Adrenal gland (tissue), 9 donors: ENCODE measurements at regions not wholly inside any gene's neighbourhood (a gene's known extent, or its start where the extent isn't known, plus 50 kb on each side); places are given as distances from the start of the nearest gene placed in this dataset.
"Not testable (repeated sequence)": the region's sequence is repeated elsewhere in the genome, so short reads cannot be mapped to it uniquely, and the experiment has no call there.

ENCODE experiments used
- DNase-seq, 7 donors: peaks; one replicate each; pipeline ENCODE4 v3.0.0-alpha.2; 2019 to 2020
- H3K27ac ChIP-seq, 5 donors: fragments of 200-600 bp; sonication (generic) in 4 of 5; 1 replicate in 3 of 5; 2 replicates in 2 of 5; pipeline versions ENCODE4 v1.5.1 to v1.8.0; 2016 to 2020; ENCODE audit warnings: mild to moderate bottlenecking in 1 of 5
- H3K27me3 ChIP-seq: fragments of 200-600 bp; 2 replicates; pipeline ENCODE4 v1.8.0; 2021
- H3K36me3 ChIP-seq, 2 donors: fragments of 200-600 bp; replicated peaks in 1 of 2; 1 replicate in 1 of 2; 2 replicates in 1 of 2; pipeline versions ENCODE4 v1.5.1 to v1.8.0; 2018 to 2022
- H3K4me1 ChIP-seq, 2 donors: fragments of 200-600 bp; replicated peaks in 1 of 2; 1 replicate in 1 of 2; 2 replicates in 1 of 2; pipeline versions ENCODE4 v1.5.1 to v1.8.0; 2018 to 2021
- H3K4me3 ChIP-seq, 4 donors: fragments of 200-600 bp; sonication (generic) in 3 of 4; one replicate each; pipeline ENCODE4 v1.5.1; 2016 to 2018
- H3K9me3 ChIP-seq, 3 donors: fragments of 200-600 bp; sonication (generic) in 1 of 3; replicated peaks in 1 of 3; 1 replicate in 2 of 3; 2 replicates in 1 of 3; pipeline versions ENCODE4 v1.5.1 to v1.8.0; 2016 to 2021
- CTCF ChIP-seq, 6 experiments: fragments of 450-650 bp in 4 of 6; fragments of 200-600 bp in 2 of 6; sonication (generic) in 1 of 6; IDR thresholded peaks; 1 replicate in 5 of 6; 2 replicates in 1 of 6; pipeline versions ENCODE4 v1.5.1 to v1.8.0; 2016 to 2021; ENCODE audit warnings: antibody characterized with exemption in 6 of 6, mild to moderate bottlenecking in 2 of 6, moderate library complexity in 1 of 6
- POLR2A ChIP-seq, 2 donors: fragments of 450-650 bp; IDR thresholded peaks; one replicate each; pipeline ENCODE4 v1.6.1; 2017; ENCODE audit warnings: antibody characterized with exemption in 2 of 2, mild to moderate bottlenecking in 2 of 2, moderate library complexity in 1 of 2
- WGBS, 4 donors: extraction: QIAGEN DNeasy Blood & Tissue Kit in 2 of 4; methylation state at CpG; one replicate each; pipeline versions ENCODE4 v1.1.5 to v1.1.7; 2013 to 2017; 5-methylcytosine and 5-hydroxymethylcytosine counted together
- intact Hi-C, 2 donors: fragments of 100-400 bp; cut with DNase I; formaldehyde crosslinking; loops; one replicate each; pipeline versions ENCODE4 v1.14.1 to v1.15.0; 2022 to 2023
- donor health status: healthy with polysubstance abuse.
- donor health status: Bipolar disorder and iron deficiency.
- donor health status: DM: yes; HTN: yes; CAD: no.
- donor health status: DM: no; HTN: no; CAD: no.
- donor health status: DM: no; HTN: no; CAD: no.

GRCh38 chr6:48377115-48377514 is 266.1 kb upstream of the PTCHD4 start:
- H3K4me3 ChIP-seq: no peak overlapping the region
- H3K36me3 ChIP-seq: no peaks in the 10 kb centered on the region
- H3K27ac ChIP-seq: no peak overlapping the region
- WGBS, 4 donors: 50 to 81% (median 74%) methylated on average over 3 of the region's 3 CpGs
- intact Hi-C loops: no loop called here
- no peaks in the 10 kb centered on the region for H3K9me3 ChIP-seq
- no peaks in the 10 kb centered on the region for H3K4me1 ChIP-seq
- TF ChIP-seq POLR2A (IDR thresholded peaks at IDR 0.05) (no peak), CTCF (IDR thresholded peaks at IDR 0.05) (no peak)
- DNase-seq: no peak
- no peaks in the 10 kb centered on the region for H3K27me3 ChIP-seq

GRCh38 chr6:48371226-48371625 is 260.2 kb upstream of the PTCHD4 start:
- DNase-seq, H3K4me1 ChIP-seq, H3K36me3 ChIP-seq, intact Hi-C loops, H3K4me3 ChIP-seq, H3K27me3 ChIP-seq, H3K9me3 ChIP-seq, H3K27ac ChIP-seq: not testable (repeated sequence)
- WGBS, 4 donors: 95 to 99% (median 97%) methylated on average over 13 to 29 of the region's 34 CpGs; no CpG with 5 or more reads in 1 of the 4 donors

GRCh38 chr6:48369100-48369499 is 258.1 kb upstream of the PTCHD4 start:
- Histone ChIP-seq H3K9me3 (no peaks in the 10 kb centered on the region), H3K27ac (no peak overlapping the region), H3K4me3 (no peak overlapping the region), H3K4me1 (no peaks in the 10 kb centered on the region), H3K27me3 (no peaks in the 10 kb centered on the region), H3K36me3 (no peaks in the 10 kb centered on the region)
- WGBS, 4 donors: 91 to 98% (median 94%) methylated on average over 2 of the region's 2 CpGs
- no peak for DNase-seq
- intact Hi-C loops: no loop called here
- TF ChIP-seq CTCF (IDR thresholded peaks at IDR 0.05) (no peak), POLR2A (IDR thresholded peaks at IDR 0.05) (no peak)

GRCh38 chr6:48325701-48326100 is 214.7 kb upstream of the PTCHD4 start:
- WGBS, 4 donors: 66 to 77% (median 71%) methylated on average over 1 of the region's 1 CpG

More at GRCh38 chr6:48325701-48326100, 214.7 kb upstream of the PTCHD4 start:
- H3K9me3 ChIP-seq: no peaks in the 10 kb centered on the region
- TF ChIP-seq CTCF (IDR thresholded peaks at IDR 0.05): no peak
- no peak for TF ChIP-seq POLR2A (IDR thresholded peaks at IDR 0.05)
- no peaks in the 10 kb centered on the region for H3K4me1 ChIP-seq
- intact Hi-C loops: no loop called here
- H3K36me3 ChIP-seq: no peaks in the 10 kb centered on the region
- no peak for DNase-seq
- no peak overlapping the region for H3K27ac ChIP-seq
- no peaks in the 10 kb centered on the region for H3K27me3 ChIP-seq
- no peak overlapping the region for H3K4me3 ChIP-seq
